Activated T-cell treated with anti-CD3 and anti-CD28 coated beads, Interleukin-2, amount 50 U/mL, for 72 hours (primary cell): ENCODE measurements at regions not wholly inside any gene's neighbourhood (a gene's known extent, or its start where the extent isn't known, plus 50 kb on each side); places are given as distances from the start of the nearest gene placed in this dataset.
A peak's percentile ranks its signal among the peaks of the same experiment; 100 is the strongest.

Source experiments
- ATAC-seq, 2 donors: fragments of 150-1000 bp; cut with Tn5 transposase; replicated peaks in 1 of 2; 2 replicates each; pipeline ENCODE4 v1.10.0; 2021; ENCODE audit warnings: moderate library complexity in 2 of 2, mild to moderate bottlenecking in 1 of 2
- DNase-seq, 2 donors: peaks; one replicate each; pipeline ENCODE4 v3.0.0; 2021 to 2022; ENCODE audit warnings: mixed read lengths in 1 of 2
- H3K27ac Mint-ChIP-seq: one replicate; pipeline ENCODE4 v1.8.0; 2022; ENCODE audit warnings: mild to moderate bottlenecking, moderate library complexity, mixed read lengths
- H3K27me3 Mint-ChIP-seq: one replicate; pipeline ENCODE4 v1.8.0; 2022; ENCODE audit warnings: low read depth, mixed read lengths
- H3K36me3 Mint-ChIP-seq, 2 donors: one replicate each; pipeline ENCODE4 v1.8.0; 2022; ENCODE audit warnings: mixed read lengths in 2 of 2, mild to moderate bottlenecking in 1 of 2; ENCODE audit not compliant: insufficient read depth in 2 of 2
- H3K4me1 Mint-ChIP-seq: one replicate; pipeline ENCODE4 v1.8.0; 2022; ENCODE audit warnings: low read depth, mixed read lengths
- H3K4me3 Mint-ChIP-seq, 2 donors: one replicate each; pipeline ENCODE4 v1.8.0; 2022; ENCODE audit warnings: mild to moderate bottlenecking in 2 of 2, mixed read lengths in 2 of 2, moderate library complexity in 2 of 2
- H3K9me3 Mint-ChIP-seq, 2 donors: one replicate each; pipeline ENCODE4 v1.8.0; 2022; ENCODE audit warnings: mixed read lengths in 2 of 2

DNA sequence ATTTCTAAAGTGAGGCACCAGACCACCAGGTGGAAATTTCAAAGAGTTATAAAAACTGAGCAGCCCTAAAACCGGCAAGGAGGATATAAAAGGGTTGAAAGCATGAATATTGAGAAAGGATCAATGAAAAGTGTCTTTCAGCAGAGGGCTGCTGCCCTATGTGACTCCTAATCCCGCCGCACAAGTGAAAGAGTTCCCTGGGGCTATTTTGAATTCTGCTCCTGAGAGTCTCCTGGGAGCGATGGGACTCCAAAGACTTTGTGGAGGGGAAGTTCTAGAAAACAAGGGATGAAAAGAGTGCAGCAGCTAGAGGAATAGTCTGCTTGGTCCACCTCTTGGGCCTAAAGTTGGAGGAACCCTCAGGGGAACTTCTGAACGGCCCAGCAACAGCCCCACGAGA, 205.2 kb downstream of the SP3 start:
- H3K27me3 Mint-ChIP-seq = peaks cover 5% of the 10 kb centered on the region
- H3K4me1 Mint-ChIP-seq = no peaks in the 10 kb centered on the region

DNA sequence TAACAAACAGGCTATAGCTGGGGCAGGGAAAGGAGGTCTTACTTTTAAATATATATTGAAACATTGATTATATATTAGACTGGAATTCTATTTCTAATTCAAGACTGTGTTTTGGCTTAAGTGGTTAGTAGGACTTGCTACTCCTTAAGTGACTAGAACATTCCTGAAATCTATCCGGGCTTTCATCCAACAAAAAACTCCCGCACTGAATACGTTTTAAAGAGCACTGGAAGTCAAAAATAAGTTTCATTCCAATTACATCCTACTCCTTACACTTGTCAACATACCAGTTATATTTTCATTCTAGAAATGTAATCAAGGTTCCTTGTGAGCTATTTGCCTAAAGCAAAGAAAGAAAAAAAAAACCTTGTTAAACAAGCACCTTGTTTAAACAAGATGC, 204.6 kb downstream of the SP3 start:
- H3K36me3 Mint-ChIP-seq = no peaks in the 10 kb centered on the region
- peaks cover 5% of the 10 kb centered on the region for H3K27me3 Mint-ChIP-seq
- H3K4me3 Mint-ChIP-seq = no peak overlapping the region
- no peaks in the 10 kb centered on the region for H3K9me3 Mint-ChIP-seq
- H3K4me1 Mint-ChIP-seq = no peaks in the 10 kb centered on the region
- no peak overlapping the region for H3K27ac Mint-ChIP-seq
- ATAC-seq (no peak), DNase-seq (no peak)

More for the DNA sequence above, 205.2 kb downstream of the SP3 start:
- ATAC-seq (no peak), DNase-seq (no peak)
- no peaks in the 10 kb centered on the region for H3K9me3 Mint-ChIP-seq
- H3K36me3 Mint-ChIP-seq = no peaks in the 10 kb centered on the region
- no peak overlapping the region for H3K27ac Mint-ChIP-seq
- no peak overlapping the region for H3K4me3 Mint-ChIP-seq

DNA sequence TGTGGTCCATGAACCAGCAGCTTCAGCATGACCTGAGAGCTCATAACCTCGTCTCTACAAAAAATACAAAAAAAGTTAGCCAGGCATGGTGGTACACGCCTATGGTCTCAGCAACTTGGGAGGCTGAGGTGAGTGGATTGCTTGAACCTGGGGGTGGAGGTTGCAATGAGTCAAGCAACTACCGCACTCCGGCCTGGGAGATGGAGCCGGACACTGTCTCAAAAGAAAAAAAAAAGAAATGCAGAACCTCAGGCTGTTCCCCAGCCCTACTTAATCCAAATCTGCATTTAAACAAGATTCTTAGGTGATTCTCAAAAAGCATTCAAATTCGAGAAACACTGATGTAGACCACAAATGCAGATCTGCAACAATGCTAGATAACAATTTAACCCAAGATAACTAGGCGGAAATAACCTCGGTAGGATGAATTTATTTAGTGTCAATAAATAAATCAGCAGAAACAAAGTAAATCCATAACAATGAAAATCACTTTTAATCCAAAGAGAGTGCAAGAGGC, 203.5 kb downstream of the SP3 start:
- H3K4me3 Mint-ChIP-seq = no peak overlapping the region
- no peaks in the 10 kb centered on the region for H3K36me3 Mint-ChIP-seq
- no peaks in the 10 kb centered on the region for H3K9me3 Mint-ChIP-seq
- no peak overlapping the region for H3K27ac Mint-ChIP-seq
- DNase-seq (no peak), ATAC-seq (no peak)
- no peaks in the 10 kb centered on the region for H3K4me1 Mint-ChIP-seq
- peaks cover 5% of the 10 kb centered on the region for H3K27me3 Mint-ChIP-seq

DNA sequence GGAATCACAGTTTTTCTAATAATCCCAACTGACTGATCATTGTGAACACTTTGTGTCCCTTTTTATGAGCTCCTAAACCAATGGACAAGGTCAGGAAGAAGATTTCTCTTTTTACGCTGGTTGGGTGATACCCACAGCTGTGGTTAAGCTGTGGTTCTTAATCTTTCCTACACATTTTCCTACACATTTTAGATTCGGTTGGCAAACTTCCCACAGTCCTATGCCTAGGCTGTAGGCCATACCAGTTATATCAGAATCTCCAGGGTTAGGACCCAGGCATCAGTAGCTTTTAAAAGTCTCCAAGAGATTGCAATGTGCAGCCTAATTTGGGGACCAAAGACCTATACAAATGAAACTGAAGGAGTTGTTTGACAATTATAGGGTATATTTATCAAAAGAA, 203.0 kb downstream of the SP3 start:
- H3K36me3 Mint-ChIP-seq = no peaks in the 10 kb centered on the region

DNA sequence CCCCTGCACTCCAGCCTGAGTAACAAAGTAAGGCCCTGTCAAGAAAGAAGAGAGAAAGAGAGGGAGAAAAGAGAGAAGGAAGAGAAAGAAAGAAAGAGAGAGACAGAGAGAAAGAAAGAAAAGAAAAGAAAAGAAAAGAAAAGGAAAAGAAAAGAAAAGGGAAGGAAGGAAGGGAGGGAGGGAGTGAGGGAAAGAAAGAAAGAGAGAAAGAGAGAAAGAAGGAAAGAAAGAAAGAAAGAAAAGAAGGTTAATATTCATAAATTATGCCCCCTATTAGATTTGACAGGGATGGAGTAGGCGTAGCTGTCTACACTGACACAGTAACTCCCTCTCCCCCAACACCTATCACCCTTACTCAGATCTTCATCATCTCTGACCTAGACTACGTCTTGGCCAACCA, 202.3 kb downstream of the SP3 start:
- no peak overlapping the region for H3K27ac Mint-ChIP-seq
- H3K27me3 Mint-ChIP-seq = no peaks in the 10 kb centered on the region
- H3K4me1 Mint-ChIP-seq = no peaks in the 10 kb centered on the region
- no peaks in the 10 kb centered on the region for H3K36me3 Mint-ChIP-seq
- no peak for ATAC-seq
- no peak overlapping the region for H3K4me3 Mint-ChIP-seq
- DNase-seq = no peak
- no peaks in the 10 kb centered on the region for H3K9me3 Mint-ChIP-seq

More for the DNA sequence above, 203.0 kb downstream of the SP3 start:
- DNase-seq (no peak), ATAC-seq (no peak)
- Mint-ChIP-seq H3K27ac (no peak overlapping the region), H3K4me1 (no peaks in the 10 kb centered on the region), H3K9me3 (no peaks in the 10 kb centered on the region), H3K27me3 (peaks cover 5% of the 10 kb centered on the region), H3K4me3 (no peak overlapping the region)

DNA sequence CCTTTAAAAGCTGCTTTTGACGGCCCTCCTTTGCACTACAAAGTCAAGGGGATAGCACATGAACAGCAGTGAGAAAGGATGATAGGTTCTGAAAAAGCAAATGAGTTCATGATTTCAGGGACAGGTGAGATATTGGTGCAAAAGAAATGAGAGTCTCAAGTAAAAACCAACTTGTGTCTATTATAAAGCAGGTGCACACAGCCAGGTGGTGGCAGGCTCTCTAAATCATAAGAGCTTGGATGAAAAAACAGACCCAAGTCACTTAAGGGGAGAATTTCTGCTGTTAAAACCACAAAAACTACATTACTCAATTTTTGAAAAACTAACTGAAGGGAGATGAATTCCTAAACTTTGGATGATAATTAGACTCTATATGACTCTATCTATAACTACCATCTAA, 201.5 kb downstream of the SP3 start:
- no peak overlapping the region for H3K27ac Mint-ChIP-seq
- H3K9me3 Mint-ChIP-seq = no peaks in the 10 kb centered on the region
- no peak overlapping the region for H3K4me3 Mint-ChIP-seq
- no peaks in the 10 kb centered on the region for H3K4me1 Mint-ChIP-seq
- ATAC-seq (no peak), DNase-seq (no peak)
- no peaks in the 10 kb centered on the region for H3K36me3 Mint-ChIP-seq
- no peaks in the 10 kb centered on the region for H3K27me3 Mint-ChIP-seq

DNA sequence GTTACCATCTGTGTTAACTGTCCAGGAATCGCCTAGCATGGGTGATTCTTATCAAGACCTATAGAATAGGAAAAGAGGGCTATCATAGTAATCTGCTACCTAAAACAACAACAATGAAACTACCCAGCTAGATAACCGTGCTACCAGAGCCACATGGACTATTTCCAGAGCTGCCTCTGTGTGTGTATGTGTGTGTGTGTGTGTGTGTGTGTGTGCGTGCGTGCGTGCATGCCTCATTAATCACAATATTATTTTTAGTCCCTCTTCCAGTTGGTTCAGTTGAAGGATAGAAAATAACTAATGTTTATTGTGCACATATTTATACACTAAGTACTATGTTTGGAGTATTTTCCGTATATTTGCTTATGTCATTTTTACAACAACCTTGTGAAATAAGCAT, 201.1 kb downstream of the SP3 start:
- DNase-seq (no peak), ATAC-seq (no peak)
- H3K9me3 Mint-ChIP-seq = no peaks in the 10 kb centered on the region
- no peaks in the 10 kb centered on the region for H3K4me1 Mint-ChIP-seq
- no peak overlapping the region for H3K27ac Mint-ChIP-seq
- peaks cover under 1% of the 10 kb centered on the region for H3K27me3 Mint-ChIP-seq
- no peak overlapping the region for H3K4me3 Mint-ChIP-seq
- no peaks in the 10 kb centered on the region for H3K36me3 Mint-ChIP-seq

DNA sequence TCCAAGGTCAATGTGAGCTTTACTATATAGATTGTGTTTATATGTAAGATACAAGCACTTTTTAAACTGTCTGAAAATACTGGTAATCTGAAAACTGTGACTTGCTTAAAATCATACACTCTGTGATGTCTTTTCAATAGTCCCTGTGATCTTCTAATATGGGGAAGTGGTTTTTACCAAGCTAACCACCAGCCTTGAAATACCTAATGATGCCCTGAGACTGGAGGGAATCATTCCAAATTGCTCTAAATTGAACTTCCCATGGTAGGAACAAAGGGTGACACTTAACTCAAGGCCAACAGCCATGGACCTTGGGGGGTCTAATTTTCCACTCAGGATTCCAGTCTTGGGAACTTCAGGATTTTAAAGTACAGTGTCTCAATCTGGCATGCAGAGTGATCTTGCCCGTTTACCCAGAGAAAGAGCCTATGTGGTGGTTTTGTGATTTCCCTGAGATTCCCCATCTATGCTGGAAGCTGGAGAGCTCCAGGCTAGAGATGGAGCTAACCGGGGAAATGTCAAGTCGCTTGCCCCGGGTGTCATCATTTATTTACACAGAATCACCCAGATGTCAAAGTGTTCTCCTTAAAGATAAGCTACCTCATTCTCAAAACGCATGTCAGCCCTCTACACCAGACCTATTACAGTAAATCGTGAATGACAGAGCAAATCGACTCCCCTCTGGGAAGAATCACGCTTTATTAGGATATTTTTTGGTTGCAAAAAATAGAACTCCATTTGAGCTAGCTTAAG, 198.5 kb downstream of the SP3 start:
- no peak overlapping the region for H3K4me3 Mint-ChIP-seq
- no peaks in the 10 kb centered on the region for H3K9me3 Mint-ChIP-seq
- H3K36me3 Mint-ChIP-seq = no peaks in the 10 kb centered on the region
- peaks cover 10% of the 10 kb centered on the region for H3K27me3 Mint-ChIP-seq
- H3K27ac Mint-ChIP-seq = no peak overlapping the region
- ATAC-seq (no peak), DNase-seq (no peak)
- no peaks in the 10 kb centered on the region for H3K4me1 Mint-ChIP-seq

DNA sequence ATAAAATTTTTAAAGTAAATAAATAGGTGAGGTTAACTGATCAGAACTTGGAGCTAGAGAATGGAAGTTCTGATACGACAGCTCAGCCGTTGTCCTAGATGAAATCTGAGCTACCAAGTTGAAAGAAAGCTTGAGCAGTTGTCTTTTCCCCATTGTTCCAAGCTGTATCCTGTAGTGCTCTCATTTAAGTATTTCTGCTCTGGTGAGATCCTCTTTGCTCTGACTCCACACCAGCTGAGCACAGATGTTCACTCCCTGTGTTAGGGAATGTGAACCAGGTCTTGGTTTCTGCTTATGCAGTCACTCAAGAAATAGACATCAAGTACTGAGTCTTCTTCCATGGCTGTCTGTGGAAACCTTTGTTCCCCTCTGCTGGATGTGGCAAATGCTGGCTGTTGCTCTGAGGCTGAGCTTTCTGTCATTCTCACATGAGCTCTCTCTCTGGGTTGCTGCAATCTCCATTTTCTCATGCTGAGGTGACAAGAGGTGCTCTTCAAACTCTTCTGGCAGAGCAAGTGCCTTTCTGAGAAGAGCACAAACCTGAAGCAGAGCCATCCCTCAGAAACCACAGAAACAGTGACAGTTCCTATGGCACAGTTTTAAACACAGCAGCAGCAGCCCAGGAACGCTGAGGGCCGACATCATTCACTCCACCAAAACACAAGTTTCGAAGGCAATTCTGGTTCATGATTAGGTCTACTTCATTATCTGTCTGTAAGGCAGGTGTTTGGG, 194.1 kb downstream of the SP3 start:
- H3K9me3 Mint-ChIP-seq = no peaks in the 10 kb centered on the region
- H3K27ac Mint-ChIP-seq = no peak overlapping the region
- H3K36me3 Mint-ChIP-seq = no peaks in the 10 kb centered on the region
- H3K4me1 Mint-ChIP-seq = no peaks in the 10 kb centered on the region
- ATAC-seq = no peak
- H3K27me3 Mint-ChIP-seq = peaks cover 18% of the 10 kb centered on the region
- DNase-seq = no peak
- H3K4me3 Mint-ChIP-seq = no peak overlapping the region

DNA sequence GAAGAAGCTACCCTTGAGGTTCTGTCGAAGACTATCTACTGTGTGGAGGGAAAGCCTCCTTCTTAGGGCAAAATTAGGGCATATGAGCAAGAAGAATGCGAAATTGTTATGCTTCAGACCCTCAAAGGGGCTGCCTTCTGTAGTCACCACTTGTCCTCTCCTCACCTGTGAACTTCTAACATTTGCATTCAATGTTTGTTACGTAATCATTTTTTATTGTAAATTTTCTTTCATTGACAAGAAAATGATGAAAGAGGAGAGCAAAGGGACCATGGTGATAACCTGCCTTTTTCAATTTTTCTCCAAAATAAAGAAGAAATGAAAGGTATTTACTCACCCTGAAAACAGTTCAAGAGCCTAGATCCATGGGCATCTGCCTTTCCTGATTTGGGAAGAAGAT, 193.0 kb downstream of the SP3 start:
- no peak overlapping the region for H3K4me3 Mint-ChIP-seq
- no peaks in the 10 kb centered on the region for H3K4me1 Mint-ChIP-seq
- H3K36me3 Mint-ChIP-seq = no peaks in the 10 kb centered on the region
- DNase-seq = no peak
- H3K27ac Mint-ChIP-seq = no peak overlapping the region
- H3K27me3 Mint-ChIP-seq = peaks cover 18% of the 10 kb centered on the region
- no peaks in the 10 kb centered on the region for H3K9me3 Mint-ChIP-seq
- no peak for ATAC-seq

DNA sequence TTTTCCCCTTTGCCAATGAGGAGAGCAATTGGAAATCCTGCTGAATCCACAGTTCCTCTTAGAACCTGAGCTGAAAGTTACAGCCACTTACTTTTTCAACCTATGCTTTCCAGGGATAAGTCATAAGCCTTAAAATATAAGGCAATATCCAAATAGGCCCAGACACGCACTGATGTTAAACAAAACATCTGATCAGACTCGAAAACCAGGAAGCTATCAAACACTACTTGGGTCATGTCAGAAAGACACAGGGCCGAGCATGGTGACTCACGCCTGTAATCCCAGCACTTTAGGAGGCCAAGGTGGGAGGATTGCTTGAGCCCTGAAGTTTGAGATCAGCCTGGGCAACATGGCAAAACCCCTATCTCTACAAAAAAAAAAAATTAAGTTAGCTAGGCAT, 192.1 kb downstream of the SP3 start:
- Mint-ChIP-seq H3K4me1 (no peaks in the 10 kb centered on the region), H3K9me3 (no peaks in the 10 kb centered on the region), H3K4me3 (no peak overlapping the region), H3K27me3 (peaks cover 18% of the 10 kb centered on the region), H3K27ac (no peak overlapping the region), H3K36me3 (no peaks in the 10 kb centered on the region)
- ATAC-seq (no peak), DNase-seq (no peak)

DNA sequence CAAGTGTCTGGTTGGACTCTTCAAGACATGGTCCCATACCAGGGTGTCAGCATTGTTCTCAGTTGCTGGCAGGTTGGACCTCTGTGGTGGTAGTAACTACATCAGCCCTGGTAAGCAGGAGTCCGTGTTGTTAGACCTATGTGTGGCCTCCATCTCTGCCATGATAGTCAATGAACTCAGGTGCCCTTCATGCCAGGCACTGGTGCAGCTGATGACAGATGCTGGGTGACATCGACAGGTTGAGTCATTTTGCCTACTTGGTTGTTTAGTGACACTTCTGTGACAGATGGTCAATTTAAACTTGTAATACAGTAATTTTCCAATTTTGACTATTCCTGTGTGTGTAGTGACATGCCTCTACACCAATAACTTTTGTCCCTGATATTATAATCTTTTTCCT, 189.7 kb downstream of the SP3 start:
- H3K27me3 Mint-ChIP-seq = peaks cover 13% of the 10 kb centered on the region

DNA sequence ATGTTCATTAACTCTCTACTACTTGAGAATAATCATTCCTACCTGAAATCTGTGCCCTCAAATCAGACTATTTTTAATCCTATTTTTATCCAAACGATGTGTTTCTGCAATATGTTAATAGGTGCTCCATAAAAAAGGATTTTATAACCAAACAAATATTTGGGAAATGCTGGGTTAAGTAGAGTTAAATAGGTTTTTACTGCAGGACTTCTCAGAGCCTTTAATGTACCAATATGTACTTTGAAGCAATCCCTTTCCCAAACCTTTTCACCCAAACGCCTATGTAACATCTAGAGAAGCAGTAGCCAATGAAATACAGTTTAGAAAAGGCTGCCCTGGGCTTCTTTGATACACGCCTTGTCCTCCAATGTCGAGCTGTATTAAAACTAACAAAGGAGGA, 182.5 kb downstream of the SP3 start:
- Mint-ChIP-seq H3K36me3 (no peaks in the 10 kb centered on the region), H3K9me3 (no peaks in the 10 kb centered on the region), H3K4me1 (no peaks in the 10 kb centered on the region), H3K27me3 (peaks cover 18% of the 10 kb centered on the region), H3K4me3 (no peak overlapping the region), H3K27ac (no peak overlapping the region)
- DNase-seq = no peak
- ATAC-seq = no peak

More for the DNA sequence above, 189.7 kb downstream of the SP3 start:
- peak in 1 of 2 donors; percentile 44 for ATAC-seq
- Mint-ChIP-seq H3K4me3 (no peak overlapping the region), H3K27ac (no peak overlapping the region), H3K36me3 (no peaks in the 10 kb centered on the region), H3K4me1 (no peaks in the 10 kb centered on the region), H3K9me3 (no peaks in the 10 kb centered on the region)
- DNase-seq = peak in 1 of 2 donors; percentile 6
